Hematopoietic multipotent progenitor cell treated with erythropoietin and hydrocortisone succinate and interleukin-3 and kit ligand, for 15 days (in vitro differentiated cells): ENCODE measurements at regions not wholly inside any gene's neighbourhood (a gene's known extent, or its start where the extent isn't known, plus 50 kb on each side); places are given as distances from the start of the nearest gene placed in this dataset.

ENCODE experiments used
- DNase-seq: peaks from one replicate; pipeline ENCODE4 v3.0.0-alpha.2; 2015; ENCODE audit warnings: low spot score

DNA sequence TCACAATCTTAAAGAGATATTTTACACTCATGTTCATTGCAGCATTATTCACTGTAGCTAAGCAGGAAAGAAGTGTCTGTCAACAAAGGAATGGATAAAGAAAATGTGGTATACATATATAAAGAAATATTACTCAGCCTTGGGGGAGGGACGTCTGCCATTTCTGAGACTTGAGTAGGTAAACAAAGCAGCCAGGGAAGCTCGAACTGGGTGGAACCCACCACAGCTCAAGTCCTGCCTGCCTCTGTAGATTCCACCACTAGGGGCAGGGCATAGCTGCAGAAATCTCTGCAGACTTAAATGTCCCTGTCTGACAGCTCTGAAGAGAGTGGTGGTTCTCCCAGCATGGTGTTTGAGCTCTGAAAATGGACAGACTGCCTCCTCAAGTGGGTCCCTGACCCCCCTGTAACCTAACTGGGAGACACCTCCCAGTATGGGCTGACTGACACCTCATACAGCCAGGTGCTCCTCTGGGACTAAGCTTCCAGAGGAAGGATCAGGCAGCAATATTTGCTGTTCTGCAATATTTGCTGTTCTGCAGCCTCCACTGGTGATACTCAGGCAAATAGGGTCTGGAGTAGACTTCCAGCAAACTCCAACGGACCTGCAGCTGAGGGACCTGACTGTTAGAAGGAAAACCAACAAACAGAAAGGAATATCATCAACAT lies 183.3 kb upstream of the SSTR4 start:
- peak; percentile 19 for DNase-seq

- DNase-seq: no peak
Measured at GRCh38 chr20:22861231-22861980, 173.7 kb upstream of the SSTR4 start.

DNA sequence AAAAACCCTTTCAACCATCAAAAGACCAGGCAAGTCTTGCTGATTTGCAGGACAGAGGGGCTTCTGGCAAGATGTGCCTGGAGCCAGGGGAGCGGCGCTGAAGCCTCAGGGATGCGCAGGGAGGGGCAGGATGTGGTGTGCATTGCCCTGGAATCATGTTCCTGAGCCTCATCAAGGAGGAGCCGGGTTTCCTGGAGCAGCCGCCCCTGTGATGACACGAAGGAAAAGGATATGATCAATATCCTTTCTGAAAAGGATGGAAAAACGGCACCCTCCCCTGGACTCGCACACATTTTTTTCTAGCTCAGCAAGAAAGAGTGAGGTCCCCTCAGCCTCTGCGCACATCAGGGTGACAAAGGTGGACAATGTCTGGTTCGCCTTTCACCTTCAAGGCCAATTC lies 173.1 kb upstream of the SSTR4 start:
- no peak for DNase-seq

DNA sequence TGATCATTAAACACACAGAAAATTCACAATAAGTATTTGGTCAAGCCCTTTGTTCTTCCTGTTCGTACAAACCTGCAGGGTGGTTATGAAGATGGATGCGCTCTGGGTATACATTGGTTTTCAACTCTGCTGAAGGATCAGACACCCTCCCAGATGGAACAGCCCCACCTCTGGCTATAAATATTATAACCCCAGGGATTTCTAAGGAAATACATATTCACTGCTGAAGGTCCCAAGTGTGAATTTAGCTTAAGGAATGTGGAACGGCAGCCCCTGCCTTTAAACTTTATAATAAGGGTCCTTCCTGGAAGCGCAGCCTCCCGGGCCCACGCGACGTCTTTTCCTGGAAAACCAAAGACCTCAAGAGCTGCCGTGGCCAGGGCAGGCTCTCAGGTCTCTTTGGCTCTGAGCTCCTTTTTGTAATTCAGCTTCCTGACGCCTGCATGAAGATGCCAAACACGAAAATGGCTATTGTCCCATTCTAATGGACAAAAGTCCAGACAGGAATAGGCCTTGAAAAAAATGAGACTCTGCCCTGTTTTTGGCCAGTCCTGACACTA lies 172.4 kb upstream of the SSTR4 start:
- no peak for DNase-seq

DNA sequence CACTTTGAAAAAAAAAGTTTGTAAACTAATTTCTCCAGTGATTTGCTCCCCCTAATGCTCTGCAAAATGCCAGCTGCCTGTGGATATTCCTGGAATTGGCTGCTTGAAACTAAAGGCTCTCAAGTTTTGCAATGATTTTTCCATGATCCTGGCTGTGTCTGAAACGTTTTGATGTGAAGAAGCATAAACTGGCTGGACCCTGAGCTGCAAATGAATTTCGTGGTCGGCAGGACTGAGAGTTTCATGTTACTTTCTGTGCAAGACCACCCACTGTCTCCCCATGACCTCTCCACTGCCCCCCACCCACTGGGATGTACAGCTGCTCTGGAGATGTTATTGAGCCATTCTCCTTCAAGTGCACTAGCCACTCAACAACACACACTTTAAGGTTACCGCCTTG lies 171.3 kb upstream of the SSTR4 start:
- DNase-seq: no peak

DNA sequence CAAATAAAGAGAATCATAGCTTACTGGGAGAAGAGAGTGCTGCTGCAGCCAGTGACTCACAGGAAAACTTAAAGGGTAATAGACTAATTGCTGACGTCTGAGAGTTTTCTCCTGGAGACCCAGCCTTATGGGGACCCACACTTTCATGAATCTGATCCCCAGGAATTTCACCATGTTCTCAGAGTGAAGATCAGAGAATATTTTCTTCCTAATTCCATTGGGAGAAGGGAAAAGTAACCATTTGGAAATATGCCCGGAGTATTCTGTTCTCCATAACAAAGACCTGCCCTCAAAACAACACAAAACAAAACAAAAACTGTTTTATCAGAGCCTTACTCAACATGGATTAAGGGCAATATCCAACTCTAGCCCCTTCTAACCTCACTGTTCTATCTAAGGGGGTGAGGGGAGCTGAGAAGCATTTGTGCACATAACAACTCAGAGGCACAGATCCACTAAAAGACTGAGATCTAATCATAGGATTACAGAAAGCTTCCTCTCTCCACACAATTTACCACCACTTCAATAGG lies 168.2 kb upstream of the SSTR4 start:
- no peak for DNase-seq

DNA sequence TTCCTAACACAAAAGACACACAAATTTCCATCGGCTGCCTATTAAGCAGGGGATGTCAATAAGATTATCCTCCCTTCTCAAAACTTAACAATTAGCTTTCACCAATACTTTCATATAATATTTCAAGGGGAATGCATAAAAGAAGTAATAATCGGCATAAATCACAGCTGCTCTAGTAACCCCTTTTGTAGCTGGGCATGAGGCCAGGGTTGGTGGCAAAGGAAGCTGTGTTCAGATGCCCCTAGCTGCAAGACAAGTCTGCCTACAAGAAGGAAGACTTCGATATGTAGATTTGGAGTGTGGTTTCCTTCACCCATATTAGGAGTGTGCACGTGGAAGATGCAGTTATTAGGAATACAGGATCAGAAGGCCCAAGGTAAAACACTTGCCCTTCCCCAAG lies 156.9 kb upstream of the SSTR4 start:
- no peak for DNase-seq

GRCh38 chr20:22880277-22880676 lies 154.8 kb upstream of the SSTR4 start:
- DNase-seq: no peak

DNA sequence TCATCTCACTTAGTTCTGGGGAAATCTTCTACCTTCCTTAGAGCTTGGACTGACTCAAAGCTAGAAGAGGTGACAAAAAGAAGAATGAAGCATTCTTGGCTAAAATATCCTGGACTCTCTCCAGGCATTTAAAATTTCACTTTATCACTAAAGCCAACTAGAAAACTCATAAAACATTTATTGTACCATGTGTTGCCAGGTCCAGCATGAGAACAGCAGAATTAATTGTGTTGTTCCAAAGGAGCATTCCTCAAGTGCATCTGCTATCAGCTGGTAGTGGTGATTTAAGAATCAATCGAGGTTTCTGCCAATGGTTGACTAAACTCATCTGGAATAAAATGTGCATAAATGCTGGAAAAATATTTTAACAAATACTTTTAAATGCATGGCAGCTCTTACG lies 147.3 kb upstream of the SSTR4 start:
- DNase-seq: no peak

- no peak for DNase-seq
Measured at GRCh38 chr20:22890594-22891300, 144.4 kb upstream of the SSTR4 start.

DNA sequence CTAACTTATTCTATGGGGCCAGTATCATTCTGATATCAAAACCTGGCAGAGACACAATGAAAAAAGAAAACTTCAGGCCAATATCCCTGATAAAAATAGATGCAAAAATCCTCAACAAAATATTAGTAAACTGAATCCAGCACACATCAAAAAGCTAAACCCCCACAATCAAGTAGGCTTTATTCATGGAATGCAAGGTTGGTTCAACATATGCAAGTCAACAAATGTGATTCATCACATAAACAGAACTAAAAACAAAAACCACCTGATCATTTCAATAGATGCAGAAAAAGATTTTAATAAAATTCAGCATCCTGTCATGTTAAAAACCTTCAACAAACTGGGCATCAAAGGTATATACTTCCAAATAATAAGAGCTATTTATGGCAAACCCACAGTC lies 133.9 kb upstream of the SSTR4 start:
- no peak for DNase-seq

- no peak for DNase-seq
Measured at GRCh38 chr20:22901921-22902320, 133.2 kb upstream of the SSTR4 start.

GRCh38 chr20:22904386-22904785 lies 130.7 kb upstream of the SSTR4 start:
- no peak for DNase-seq

GRCh38 chr20:22904905-22905304 lies 130.2 kb upstream of the SSTR4 start:
- DNase-seq: no peak

- DNase-seq: no peak
Measured at GRCh38 chr20:22905658-22906057, 129.5 kb upstream of the SSTR4 start.

- DNase-seq: no peak
Measured at GRCh38 chr20:22908437-22908836, 126.7 kb upstream of the SSTR4 start.

GRCh38 chr20:22908944-22909343 lies 126.2 kb upstream of the SSTR4 start:
- no peak for DNase-seq

- DNase-seq: no peak
Measured at GRCh38 chr20:22909436-22909835, 125.7 kb upstream of the SSTR4 start.

DNA sequence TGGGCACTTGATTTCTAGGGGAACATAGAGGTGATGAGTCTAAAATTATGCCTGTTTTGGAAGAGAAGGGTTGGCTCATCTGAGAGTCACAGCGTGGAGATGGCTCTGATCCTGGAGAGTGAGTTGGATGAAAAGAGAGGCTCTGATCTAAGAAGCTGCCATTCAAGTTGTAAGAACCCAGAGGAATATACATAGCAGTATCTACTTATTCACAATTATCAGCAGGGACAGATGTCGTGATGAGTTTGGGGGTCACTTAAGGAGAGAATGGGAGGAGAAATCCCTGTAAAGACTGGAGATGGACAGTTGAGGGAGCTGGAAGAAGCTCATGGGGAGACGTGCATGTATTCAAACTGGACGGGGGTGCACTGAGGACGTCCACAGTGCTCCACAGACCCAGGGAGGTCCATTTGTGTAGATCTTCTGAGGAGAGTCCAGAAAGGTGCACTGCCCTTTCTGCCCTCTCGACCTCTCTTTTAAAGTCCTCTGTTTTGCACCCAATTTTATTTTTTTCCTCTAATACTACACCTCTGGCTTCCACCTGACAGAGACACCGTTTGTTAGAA lies 124.7 kb upstream of the SSTR4 start:
- no peak for DNase-seq

- DNase-seq: no peak
Measured at GRCh38 chr20:22914291-22914690, 120.8 kb upstream of the SSTR4 start.

GRCh38 chr20:22915512-22915911 lies 119.6 kb upstream of the SSTR4 start:
- no peak for DNase-seq
